T-helper 2 cell treated with Interferon-gamma antibody and Interleukin-4, amounts not matched to agents 5 μg/mL and 100 μg/mL, for 36 hours (primary cell): ENCODE measurements at regions not wholly inside any gene's neighbourhood (a gene's known extent, or its start where the extent isn't known, plus 50 kb on each side); places are given as distances from the start of the nearest gene placed in this dataset.

Experiments used
- DNase-seq: peaks from one replicate; pipeline ENCODE4 v3.0.0; 2021; ENCODE audit warnings: low spot score
- H3K27ac Mint-ChIP-seq: one replicate; pipeline ENCODE4 v1.8.0; 2021; ENCODE audit warnings: mild to moderate bottlenecking, mixed read lengths
- H3K27me3 Mint-ChIP-seq: one replicate; pipeline ENCODE4 v1.8.0; 2021; ENCODE audit warnings: low read depth, mixed read lengths
- H3K36me3 Mint-ChIP-seq: one replicate; pipeline ENCODE4 v1.8.0; 2021; ENCODE audit warnings: low read depth, mixed read lengths
- H3K4me1 Mint-ChIP-seq: one replicate; pipeline ENCODE4 v1.8.0; 2021; ENCODE audit warnings: low read depth, mixed read lengths
- H3K4me3 Mint-ChIP-seq: one replicate; pipeline ENCODE4 v1.8.0; 2022; ENCODE audit warnings: mild to moderate bottlenecking, moderate library complexity, mixed read lengths
- H3K9me3 Mint-ChIP-seq: one replicate; pipeline ENCODE4 v1.8.0; 2021; ENCODE audit warnings: mixed read lengths

- no peaks in the 10 kb centered on the region for H3K36me3 Mint-ChIP-seq
- DNase-seq, result no peak
- no peak overlapping the region for H3K4me3 Mint-ChIP-seq
- no peaks in the 10 kb centered on the region for H3K9me3 Mint-ChIP-seq
- peaks cover 13% of the 10 kb centered on the region for H3K4me1 Mint-ChIP-seq
- H3K27me3 Mint-ChIP-seq, result peaks cover 21% of the 10 kb centered on the region
- no peak overlapping the region for H3K27ac Mint-ChIP-seq
Observed at GRCh38 chr9:38229104-38229500, 160.1 kb upstream of the SHB start.

GRCh38 chr9:38228331-38229103, 159.5 kb upstream of the SHB start:
- Mint-ChIP-seq H3K36me3 (no peaks in the 10 kb centered on the region), H3K9me3 (no peaks in the 10 kb centered on the region), H3K4me1 (peaks cover 13% of the 10 kb centered on the region), H3K27ac (no peak overlapping the region), H3K4me3 (no peak overlapping the region), H3K27me3 (peaks cover 22% of the 10 kb centered on the region)
- DNase-seq, result no peak

- Mint-ChIP-seq H3K27me3 (peaks cover 21% of the 10 kb centered on the region), H3K36me3 (no peaks in the 10 kb centered on the region), H3K27ac (no peak overlapping the region), H3K9me3 (no peaks in the 10 kb centered on the region), H3K4me3 (peak overlapping the region; percentile 64), H3K4me1 (peaks cover 13% of the 10 kb centered on the region)
- no peak for DNase-seq
Observed at GRCh38 chr9:38227656-38228055, 158.6 kb upstream of the SHB start.

- H3K27ac Mint-ChIP-seq, result peak overlapping the region; percentile 47
- peak overlapping the region; percentile 64 for H3K4me3 Mint-ChIP-seq
- H3K4me1 Mint-ChIP-seq, result peaks cover 13% of the 10 kb centered on the region
- H3K9me3 Mint-ChIP-seq, result no peaks in the 10 kb centered on the region
- no peaks in the 10 kb centered on the region for H3K36me3 Mint-ChIP-seq
- peaks cover 17% of the 10 kb centered on the region for H3K27me3 Mint-ChIP-seq
- peak; percentile 41 for DNase-seq
Observed at GRCh38 chr9:38227061-38227540, 158.1 kb upstream of the SHB start.

GRCh38 chr9:38226491-38226951, 157.5 kb upstream of the SHB start:
- H3K4me1 Mint-ChIP-seq, result peaks cover 13% of the 10 kb centered on the region
- no peak for DNase-seq
- H3K4me3 Mint-ChIP-seq, result peak overlapping the region; percentile 72
- no peak overlapping the region for H3K27ac Mint-ChIP-seq
- H3K9me3 Mint-ChIP-seq, result no peaks in the 10 kb centered on the region
- H3K27me3 Mint-ChIP-seq, result peaks cover 20% of the 10 kb centered on the region
- no peaks in the 10 kb centered on the region for H3K36me3 Mint-ChIP-seq

- peaks cover 20% of the 10 kb centered on the region for H3K27me3 Mint-ChIP-seq
- H3K9me3 Mint-ChIP-seq, result no peaks in the 10 kb centered on the region
- no peak overlapping the region for H3K27ac Mint-ChIP-seq
- no peaks in the 10 kb centered on the region for H3K36me3 Mint-ChIP-seq
- no peak for DNase-seq
- no peak overlapping the region for H3K4me3 Mint-ChIP-seq
- H3K4me1 Mint-ChIP-seq, result peaks cover 13% of the 10 kb centered on the region
Observed at GRCh38 chr9:38224941-38225340, 155.9 kb upstream of the SHB start.

GRCh38 chr9:38216572-38216971, 147.5 kb upstream of the SHB start:
- H3K36me3 Mint-ChIP-seq, result no peaks in the 10 kb centered on the region
- H3K27me3 Mint-ChIP-seq, result peaks cover 7% of the 10 kb centered on the region

GRCh38 chr9:38215465-38215864, 146.4 kb upstream of the SHB start:
- Mint-ChIP-seq H3K27me3 (peaks cover 7% of the 10 kb centered on the region), H3K4me1 (no peaks in the 10 kb centered on the region), H3K27ac (no peak overlapping the region), H3K4me3 (no peak overlapping the region), H3K9me3 (no peaks in the 10 kb centered on the region), H3K36me3 (no peaks in the 10 kb centered on the region)
- no peak for DNase-seq

More at GRCh38 chr9:38216572-38216971, 147.5 kb upstream of the SHB start:
- Mint-ChIP-seq H3K9me3 (no peaks in the 10 kb centered on the region), H3K27ac (no peak overlapping the region), H3K4me1 (no peaks in the 10 kb centered on the region), H3K4me3 (no peak overlapping the region)
- no peak for DNase-seq

- no peaks in the 10 kb centered on the region for H3K4me1 Mint-ChIP-seq
- H3K27me3 Mint-ChIP-seq, result peaks cover 6% of the 10 kb centered on the region
- no peaks in the 10 kb centered on the region for H3K9me3 Mint-ChIP-seq
- DNase-seq, result no peak
- H3K27ac Mint-ChIP-seq, result no peak overlapping the region
- H3K4me3 Mint-ChIP-seq, result no peak overlapping the region
- H3K36me3 Mint-ChIP-seq, result no peaks in the 10 kb centered on the region
Observed at GRCh38 chr9:38214432-38214831, 145.4 kb upstream of the SHB start.

- DNase-seq, result no peak
- Mint-ChIP-seq H3K4me1 (no peaks in the 10 kb centered on the region), H3K9me3 (no peaks in the 10 kb centered on the region), H3K36me3 (no peaks in the 10 kb centered on the region), H3K27me3 (peaks cover 4% of the 10 kb centered on the region), H3K4me3 (no peak overlapping the region), H3K27ac (no peak overlapping the region)
Observed at GRCh38 chr9:38213631-38214299, 144.7 kb upstream of the SHB start.

GRCh38 chr9:38212016-38212415, 143.0 kb upstream of the SHB start:
- no peaks in the 10 kb centered on the region for H3K4me1 Mint-ChIP-seq
- no peak for DNase-seq
- no peaks in the 10 kb centered on the region for H3K9me3 Mint-ChIP-seq
- peaks cover 4% of the 10 kb centered on the region for H3K27me3 Mint-ChIP-seq
- H3K27ac Mint-ChIP-seq, result no peak overlapping the region
- no peak overlapping the region for H3K4me3 Mint-ChIP-seq
- no peaks in the 10 kb centered on the region for H3K36me3 Mint-ChIP-seq

- no peak overlapping the region for H3K27ac Mint-ChIP-seq
- peaks cover 4% of the 10 kb centered on the region for H3K27me3 Mint-ChIP-seq
- H3K4me1 Mint-ChIP-seq, result no peaks in the 10 kb centered on the region
- DNase-seq, result no peak
- H3K4me3 Mint-ChIP-seq, result no peak overlapping the region
- no peaks in the 10 kb centered on the region for H3K36me3 Mint-ChIP-seq
- no peaks in the 10 kb centered on the region for H3K9me3 Mint-ChIP-seq
Observed at GRCh38 chr9:38211002-38211401, 142.0 kb upstream of the SHB start.

- Mint-ChIP-seq H3K9me3 (no peaks in the 10 kb centered on the region), H3K36me3 (no peaks in the 10 kb centered on the region), H3K4me3 (no peak overlapping the region), H3K27ac (no peak overlapping the region), H3K4me1 (no peaks in the 10 kb centered on the region), H3K27me3 (peaks cover 3% of the 10 kb centered on the region)
- no peak for DNase-seq
Observed at GRCh38 chr9:38208206-38208901, 139.3 kb upstream of the SHB start.

- DNase-seq, result no peak
- H3K27ac Mint-ChIP-seq, result no peak overlapping the region
- peaks cover 3% of the 10 kb centered on the region for H3K27me3 Mint-ChIP-seq
- no peaks in the 10 kb centered on the region for H3K9me3 Mint-ChIP-seq
- no peaks in the 10 kb centered on the region for H3K4me1 Mint-ChIP-seq
- H3K36me3 Mint-ChIP-seq, result no peaks in the 10 kb centered on the region
- H3K4me3 Mint-ChIP-seq, result no peak overlapping the region
Observed at GRCh38 chr9:38207247-38207778, 138.3 kb upstream of the SHB start.
